Islet of Langerhans (tissue), 1 donor: ENCODE measurements at regions not wholly inside any gene's neighbourhood (a gene's known extent, or its start where the extent isn't known, plus 50 kb on each side); places are given as distances from the start of the nearest gene placed in this dataset.

Source experiments
- FAIRE-seq: peaks from one replicate; lab custom pipeline; 2011; peaks lifted over from hg19 to GRCh38; lab: Jason Lieb, UNC

DNA sequence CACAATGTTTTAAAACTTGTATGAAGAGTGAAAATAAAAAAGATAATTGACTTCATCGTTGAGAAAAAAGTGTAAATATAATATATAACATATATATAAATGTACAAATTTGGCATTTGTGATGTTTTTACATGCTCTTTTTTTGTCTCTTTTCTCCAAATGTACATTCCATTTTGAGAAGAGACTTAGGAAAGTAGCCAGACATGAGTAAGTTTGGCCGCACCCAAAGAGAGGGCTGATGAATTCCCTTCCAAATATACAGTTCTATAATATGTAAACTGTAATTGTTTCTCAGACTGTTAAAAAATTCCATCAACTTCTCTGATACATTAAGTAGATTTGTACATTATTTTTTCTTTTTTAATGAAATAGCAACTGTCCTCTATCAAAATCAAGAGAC is 193.2 kb upstream of the MAP3K1 start:
- FAIRE-seq = no peak

DNA sequence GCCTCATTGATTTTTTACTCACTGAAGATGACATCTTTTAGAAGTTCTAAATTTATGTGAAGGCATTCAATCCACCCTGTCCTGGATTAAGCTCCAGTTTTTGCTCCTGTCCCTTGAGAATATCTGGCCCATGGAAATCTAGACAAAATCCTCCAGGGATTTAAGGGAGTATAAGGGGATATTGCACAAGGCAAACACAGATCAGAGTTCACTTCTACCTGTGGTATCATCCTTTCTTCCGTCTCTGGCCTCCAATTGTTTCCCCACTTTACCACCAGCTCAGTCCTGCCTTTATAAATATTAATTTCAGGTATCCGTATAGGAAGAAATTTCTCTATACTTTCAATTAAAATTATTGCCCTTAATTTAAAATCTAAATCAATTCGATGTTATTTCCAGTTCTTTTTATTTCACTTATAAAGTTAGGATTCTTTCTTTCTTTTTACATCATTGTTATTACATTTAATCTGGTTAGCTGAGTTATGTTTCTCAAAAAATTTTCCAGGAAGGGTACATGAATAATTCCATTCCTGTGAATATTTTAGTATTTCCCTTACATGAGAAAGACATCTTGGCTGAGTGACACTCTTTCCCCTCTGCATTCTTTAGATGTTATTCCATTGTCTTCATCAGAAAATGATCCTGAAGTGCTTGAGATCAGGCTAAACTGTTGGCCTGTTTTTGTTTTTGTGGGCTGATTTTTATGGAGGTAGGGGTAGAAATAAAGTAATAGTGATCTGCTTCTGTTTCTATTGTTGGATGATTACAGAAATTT is 194.3 kb upstream of the MAP3K1 start:
- no peak for FAIRE-seq

DNA sequence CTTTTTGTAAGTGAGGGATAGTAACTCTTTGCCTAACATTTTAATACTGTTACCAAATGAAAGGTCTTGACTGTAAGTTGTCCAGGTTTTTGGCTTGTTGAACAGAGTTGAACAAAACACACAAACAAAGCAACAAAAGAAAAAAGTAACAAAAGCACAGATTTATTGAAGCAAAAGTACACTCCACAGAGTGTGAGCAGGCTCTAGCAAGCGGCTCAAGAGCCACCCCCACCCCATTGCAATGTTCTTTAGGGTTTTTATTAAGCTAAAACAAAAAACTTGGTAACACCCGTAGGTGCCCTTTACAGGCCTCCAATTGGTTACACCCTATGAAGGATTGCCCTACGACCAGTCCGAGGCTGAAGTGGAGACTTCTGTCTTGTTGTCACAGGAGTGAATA is 197.4 kb upstream of the MAP3K1 start:
- no peak for FAIRE-seq

DNA sequence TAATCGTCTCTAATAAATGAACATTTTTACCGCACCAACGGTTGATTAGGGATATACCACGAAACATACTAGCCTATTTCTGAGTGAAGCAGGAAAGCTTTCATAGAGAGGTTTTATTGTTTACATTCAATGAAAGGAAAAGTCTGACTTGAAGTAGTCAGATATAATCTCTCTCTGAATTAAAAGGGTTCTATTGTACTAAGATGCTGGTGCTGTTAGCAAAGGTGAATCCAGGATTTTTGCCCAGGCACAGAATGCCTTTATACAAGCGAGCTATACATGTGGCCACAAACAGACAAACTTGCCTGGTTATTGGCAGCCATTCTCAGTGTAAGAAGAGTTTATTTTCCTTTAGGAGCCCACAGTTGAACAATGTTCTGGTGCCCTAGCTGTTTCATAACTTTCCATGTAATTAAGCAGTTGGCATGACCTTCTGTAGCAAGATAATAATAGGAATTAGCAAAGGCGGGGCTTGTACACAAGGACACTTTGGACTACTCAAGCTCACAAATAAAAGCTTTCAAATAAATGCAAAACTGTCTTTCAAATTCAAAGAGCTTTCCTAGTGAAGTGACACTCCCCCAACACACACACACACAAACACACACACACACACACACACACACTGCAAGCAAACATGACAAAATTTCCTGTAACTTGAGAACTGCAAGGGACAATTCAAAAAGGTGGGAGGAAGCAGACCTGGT is 198.7 kb upstream of the MAP3K1 start:
- no peak for FAIRE-seq

DNA sequence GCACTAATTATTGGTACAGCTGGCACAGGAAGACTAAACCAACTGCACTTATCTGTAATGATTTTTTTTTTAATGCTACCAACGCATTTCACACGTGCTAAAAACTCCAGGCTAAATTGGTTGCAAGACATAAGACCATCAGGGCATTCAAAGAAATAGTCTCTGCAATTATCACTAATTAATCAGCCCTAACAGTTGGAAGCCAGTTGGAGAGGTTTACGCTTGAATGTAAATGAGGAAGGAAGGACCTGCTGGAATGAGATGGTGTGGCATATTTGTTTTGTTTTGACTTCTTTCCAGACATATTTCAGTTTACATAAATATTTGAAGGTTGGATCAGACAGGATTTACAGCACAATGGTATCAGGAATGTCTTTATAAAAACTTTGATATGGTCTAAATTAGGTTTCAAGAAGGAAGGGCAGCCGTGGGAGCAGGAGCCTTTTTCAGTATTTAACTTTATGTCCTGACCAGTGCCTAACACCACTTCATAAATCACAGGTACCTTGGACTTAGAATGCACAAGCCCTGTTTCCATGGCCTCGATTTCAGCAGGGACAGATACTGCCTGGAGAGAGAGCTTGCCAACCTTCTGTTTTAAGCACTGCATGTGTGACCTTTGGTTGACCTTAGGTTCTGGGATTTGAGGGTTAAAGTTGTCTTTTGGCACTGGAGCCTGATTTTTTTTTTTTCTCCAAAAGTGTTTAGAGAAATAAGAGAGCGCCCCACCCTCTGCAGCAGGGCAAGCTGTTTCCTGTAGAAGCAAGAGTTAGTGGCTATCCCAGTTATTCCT is 199.8 kb upstream of the MAP3K1 start:
- FAIRE-seq = no peak

DNA sequence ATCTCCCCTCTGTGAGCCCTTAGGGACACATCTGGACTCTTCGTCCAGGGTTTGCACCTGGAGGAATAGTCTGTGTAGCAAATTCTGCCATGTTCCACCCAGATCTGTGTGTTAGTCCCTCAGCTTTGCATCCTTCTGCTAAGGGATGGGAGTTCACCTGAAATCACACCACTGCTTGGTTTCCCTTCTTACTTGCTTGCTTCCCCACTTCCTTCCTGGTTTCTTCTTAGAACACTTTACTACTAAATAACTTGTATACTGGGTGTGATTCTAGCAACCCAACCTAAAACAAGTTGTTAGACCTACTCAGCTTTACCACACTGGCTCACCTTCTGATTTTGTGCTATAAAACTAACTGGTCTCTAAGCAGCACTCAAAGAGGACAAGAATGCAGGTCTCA is 202.6 kb upstream of the MAP3K1 start:
- no peak for FAIRE-seq

DNA sequence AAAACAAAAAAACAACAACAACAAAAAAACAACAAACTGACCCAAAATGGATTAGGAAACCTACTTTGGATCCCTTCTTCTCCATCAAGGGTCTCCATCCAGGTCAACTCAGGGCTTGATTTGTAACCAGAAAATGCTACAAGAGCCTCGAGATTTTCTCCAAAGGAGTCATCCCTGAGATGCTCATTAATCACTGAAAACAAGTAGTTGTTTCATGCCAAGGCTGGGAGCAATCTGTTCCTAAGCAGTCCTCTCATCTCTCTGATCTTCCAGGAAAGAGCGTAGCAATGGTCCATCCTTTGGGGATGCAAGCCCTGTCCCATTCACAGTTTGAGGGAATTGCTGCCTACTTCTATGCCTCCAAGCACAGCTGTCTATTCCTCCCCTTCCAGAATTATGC is 203.0 kb upstream of the MAP3K1 start:
- FAIRE-seq = no peak

DNA sequence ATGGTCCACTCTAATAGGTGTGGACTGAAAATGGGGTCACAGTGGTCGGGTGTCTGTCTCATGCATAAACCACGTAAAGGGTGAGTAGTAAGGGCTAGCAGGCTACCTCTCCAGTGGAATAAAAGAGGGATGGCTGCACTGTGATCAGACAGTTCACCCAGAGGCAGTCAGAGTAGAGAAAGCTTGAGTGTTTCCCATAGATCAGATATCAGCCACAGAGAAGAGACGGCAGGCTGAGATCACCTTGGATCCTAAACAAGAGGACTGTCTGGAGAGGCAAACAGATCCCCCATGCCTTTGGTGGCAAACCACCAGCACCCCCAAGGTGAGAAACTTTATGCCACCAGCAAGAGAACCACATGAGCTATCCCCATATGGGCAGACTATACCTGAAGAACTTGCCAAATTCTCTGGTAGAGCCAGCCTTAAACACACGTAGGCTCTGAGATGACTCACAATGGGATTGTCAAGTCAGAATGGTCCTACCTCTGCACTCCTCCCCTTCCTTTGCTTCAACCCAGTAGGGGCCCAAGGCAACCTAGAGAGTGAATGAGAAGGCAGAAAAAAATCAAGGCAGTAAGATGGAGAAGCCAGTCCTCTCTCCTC is 205.2 kb upstream of the MAP3K1 start:
- FAIRE-seq = no peak

DNA sequence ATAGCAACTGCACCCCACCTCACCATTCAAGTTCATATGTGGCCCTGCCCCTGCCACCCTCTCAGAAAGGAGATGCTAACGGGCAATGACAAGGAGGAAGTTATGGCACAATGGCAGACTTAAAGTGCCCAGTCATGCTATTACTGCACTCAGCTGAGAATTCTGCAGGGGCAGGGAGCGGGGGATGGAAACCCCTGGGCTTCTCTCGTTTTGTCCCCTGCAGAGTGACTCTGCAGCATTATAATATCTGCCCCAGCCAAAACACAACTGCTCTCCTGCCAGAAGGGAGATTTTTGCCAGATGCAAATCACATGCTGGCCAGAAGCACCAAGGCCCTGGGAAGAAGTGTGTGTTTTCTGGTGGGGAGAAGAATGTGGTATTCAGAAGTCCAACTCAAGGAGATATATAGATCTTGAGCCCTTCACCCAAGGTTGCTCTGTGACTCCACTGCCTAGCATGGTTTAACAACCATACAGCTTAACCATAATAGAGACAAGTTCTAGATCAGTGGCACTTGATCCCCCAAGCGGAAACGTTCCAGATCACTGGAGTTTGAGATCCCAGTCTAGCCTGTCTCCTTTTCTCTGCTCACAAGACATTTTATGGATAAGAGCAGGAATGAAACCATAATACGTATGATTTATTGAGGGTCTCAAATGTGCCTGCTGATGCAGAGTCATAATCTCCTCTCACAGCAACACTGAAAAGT is 207.0 kb upstream of the MAP3K1 start:
- no peak for FAIRE-seq

DNA sequence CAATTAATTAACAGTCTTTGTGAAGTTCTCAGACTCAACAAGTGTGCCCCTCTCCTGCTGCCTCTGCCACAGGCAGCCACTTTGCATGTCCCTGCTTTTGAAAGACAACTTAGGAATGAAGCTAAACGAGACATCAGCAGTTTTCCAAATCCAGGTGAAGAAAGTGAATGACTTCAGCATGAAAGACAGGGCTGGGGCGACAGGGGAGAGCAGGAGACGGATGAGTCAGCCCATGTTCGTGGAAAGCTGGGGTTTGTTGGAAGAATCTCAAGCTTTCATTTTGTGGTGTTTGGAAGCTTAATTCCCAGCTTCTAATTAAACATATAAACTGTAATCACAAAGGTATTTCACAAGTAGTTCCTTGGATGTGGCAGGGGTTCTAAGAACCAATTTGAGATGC is 207.8 kb upstream of the MAP3K1 start:
- no peak for FAIRE-seq

DNA sequence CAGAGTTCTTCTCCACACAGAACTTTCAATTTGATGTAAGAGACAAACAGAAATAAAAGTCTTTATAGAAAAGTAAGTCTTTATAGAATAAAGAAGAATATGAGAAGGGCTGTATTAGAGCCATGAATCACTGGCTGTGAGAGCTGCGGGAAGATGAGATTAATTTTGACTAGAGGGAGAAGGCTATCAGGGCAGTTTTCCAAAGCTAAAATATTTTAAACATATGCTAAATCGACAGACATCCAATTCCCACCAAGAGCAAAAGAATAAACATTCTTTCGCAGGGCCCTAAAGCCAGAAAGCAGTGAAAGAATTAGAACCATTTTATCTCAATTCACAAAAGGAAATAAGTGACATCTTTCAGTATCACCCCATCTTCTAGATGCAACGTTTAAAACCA is 208.3 kb upstream of the MAP3K1 start:
- no peak for FAIRE-seq

DNA sequence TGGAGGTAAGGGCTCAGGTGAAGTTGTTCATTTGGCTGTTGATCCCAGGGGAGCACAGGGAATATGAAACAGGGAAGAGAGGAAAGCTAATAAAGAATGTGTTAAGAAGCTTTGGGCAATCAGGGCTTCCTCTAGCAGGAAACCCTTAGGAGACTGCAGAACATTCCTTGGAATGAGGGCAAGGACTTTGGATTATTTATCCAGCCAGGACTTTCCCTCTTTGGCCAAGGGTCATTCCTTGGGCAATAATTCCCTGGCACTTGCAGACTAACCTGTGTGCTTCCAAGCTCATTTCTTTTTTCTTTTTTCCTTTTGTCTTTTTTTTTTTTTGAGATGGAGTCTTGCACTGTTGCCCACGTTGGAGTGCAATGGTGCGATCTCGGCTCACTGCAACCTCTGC is 209.2 kb upstream of the MAP3K1 start:
- no peak for FAIRE-seq

DNA sequence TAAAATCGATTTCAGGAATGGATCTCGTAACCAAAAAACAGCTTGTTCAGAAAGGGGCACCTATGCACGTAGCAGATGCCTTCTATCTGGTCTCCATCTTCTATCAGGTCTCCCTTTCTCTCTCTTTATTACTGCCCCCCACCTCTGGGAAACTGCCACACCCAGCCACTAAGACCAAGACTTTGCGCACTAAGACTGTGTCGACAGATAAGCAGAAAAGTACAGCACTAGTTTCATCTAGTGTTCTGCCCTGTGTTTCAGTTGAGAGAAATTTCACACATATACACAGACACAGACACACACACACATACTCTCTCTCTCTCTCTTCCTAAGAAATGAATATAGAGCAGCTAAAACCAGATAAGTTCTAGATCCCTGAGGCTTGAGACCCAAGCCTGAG is 210.1 kb upstream of the MAP3K1 start:
- FAIRE-seq = no peak

DNA sequence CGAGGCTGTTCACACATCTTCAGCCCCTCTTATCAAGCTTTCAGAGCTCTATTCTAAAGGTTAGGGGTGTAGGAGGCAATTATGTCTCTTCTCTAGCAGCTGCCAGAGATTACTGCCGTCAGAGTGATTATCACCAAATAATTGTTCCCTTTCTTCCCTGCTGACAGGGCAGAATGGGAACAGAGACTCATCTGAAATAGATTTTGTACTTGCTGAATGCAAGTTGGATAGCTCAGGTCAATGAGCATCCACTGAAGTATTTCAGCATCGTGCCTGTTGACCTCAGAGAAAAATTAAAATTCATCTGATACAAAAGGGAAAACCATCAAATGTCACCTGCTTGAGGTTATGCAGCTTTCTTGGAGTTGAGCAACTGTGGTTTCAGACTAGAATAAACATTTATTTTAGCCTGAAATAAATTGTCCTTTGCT is 213.7 kb upstream of the MAP3K1 start:
- FAIRE-seq = no peak

DNA sequence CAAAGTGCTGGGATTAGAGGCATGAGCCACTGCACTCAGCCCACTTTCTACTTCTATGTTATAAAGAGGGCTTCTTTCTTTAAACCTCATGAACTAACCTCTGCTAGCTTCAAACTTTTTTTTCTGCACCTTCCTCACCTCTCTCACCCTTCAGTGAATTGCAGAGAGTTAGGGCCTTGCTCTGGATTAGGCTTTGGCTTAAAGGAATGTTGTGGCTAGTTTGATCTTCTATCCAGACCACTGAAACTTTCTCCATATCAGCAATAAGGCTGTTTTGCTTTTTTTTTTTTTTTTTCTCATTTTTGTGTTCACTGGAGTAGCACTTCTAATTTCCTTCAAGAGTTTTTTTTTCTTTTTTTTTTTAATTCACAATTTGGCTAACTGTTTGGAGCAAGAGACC is 216.4 kb upstream of the MAP3K1 start:
- FAIRE-seq = no peak

DNA sequence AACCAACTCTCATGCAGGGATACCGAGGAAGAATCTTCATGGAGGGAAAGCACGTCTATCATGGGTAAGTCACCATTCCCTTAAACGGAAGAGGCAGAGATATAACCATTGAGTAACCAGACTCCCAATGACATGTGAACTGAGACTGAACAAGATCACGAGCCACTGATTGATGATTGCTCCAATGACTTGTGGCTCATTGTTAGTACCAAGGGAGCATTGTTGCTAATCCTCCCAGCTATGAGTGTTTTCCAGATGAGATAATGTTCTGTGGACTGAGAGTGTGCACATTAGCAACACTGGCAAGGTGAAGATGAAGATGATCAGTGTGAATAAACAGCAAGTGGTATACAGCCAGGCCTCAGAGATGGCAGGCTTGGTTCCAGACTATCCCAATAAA is 219.2 kb upstream of the MAP3K1 start:
- FAIRE-seq = no peak

DNA sequence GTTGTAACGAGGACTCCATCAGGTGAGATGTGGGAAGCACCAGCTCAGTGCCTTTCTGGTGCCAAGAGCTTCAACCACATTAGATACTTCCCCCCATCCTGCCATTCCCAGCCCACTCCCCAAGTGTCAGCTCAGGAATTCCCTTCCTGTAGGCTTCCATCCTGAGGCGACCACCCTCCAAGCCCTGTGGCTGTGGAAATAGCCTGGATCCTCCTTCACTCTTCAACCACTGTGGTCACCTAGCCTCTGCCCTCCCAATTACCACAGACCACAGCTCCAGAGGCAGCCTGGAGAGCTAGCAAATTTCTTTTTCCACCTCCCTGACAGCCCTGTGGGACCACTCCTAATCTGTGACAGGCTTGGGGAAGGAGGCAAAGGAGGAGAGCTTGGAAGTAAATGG is 219.8 kb upstream of the MAP3K1 start:
- no peak for FAIRE-seq

DNA sequence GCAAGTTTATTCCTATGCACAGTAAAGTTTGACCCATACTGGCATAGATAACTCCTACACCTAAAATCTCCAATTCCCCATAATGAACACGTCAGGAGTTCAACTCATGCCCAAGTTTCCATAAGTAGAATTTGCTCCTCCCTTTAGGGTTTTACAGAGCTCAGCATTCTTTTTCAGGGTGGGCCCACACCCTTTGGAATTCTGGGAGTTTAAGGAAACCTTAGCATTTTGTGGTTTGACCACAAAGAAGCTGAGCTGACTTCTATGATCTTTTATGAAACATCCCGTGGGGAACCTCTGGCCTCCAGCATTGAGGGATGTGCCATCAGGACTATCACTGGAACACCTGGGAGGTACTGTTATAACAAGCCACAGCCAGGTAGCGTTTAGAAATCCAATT is 220.6 kb upstream of the MAP3K1 start:
- no peak for FAIRE-seq

DNA sequence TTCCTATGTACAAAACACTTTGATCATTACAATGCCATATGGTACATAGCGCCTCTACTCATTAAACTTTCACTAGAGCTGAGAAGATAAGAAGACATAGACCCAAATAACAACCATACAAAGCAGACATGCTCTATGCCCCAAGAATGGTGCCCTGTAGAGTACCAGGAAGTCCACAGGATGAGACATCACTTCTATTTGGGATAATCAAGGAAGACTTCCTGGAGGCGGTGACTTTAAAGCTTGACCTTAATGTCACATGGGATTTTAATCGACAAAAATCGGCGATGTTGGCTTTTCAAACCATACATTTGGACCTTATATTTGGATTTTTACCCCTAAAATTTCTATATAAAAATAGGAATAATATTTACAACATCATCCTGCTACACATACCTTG is 224.3 kb upstream of the MAP3K1 start:
- no peak for FAIRE-seq

DNA sequence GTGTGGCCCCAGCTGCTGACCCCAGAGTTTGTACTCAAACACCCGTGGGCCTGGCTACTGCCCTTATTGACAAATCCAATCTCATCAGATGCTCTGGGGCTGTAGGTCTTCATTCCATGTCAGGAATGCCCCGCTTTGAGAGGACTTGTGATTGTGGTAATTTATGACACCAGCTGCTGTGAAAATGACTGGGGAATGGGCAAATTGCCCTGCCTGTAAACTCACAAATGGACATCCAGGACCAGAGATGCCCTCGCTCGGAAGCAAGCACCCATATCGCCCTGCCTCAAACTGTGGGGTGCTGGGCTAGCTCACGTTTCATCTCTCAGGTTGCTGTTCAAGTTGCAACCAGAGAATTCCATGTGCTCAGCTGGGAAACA is 225.9 kb upstream of the MAP3K1 start:
- no peak for FAIRE-seq

DNA sequence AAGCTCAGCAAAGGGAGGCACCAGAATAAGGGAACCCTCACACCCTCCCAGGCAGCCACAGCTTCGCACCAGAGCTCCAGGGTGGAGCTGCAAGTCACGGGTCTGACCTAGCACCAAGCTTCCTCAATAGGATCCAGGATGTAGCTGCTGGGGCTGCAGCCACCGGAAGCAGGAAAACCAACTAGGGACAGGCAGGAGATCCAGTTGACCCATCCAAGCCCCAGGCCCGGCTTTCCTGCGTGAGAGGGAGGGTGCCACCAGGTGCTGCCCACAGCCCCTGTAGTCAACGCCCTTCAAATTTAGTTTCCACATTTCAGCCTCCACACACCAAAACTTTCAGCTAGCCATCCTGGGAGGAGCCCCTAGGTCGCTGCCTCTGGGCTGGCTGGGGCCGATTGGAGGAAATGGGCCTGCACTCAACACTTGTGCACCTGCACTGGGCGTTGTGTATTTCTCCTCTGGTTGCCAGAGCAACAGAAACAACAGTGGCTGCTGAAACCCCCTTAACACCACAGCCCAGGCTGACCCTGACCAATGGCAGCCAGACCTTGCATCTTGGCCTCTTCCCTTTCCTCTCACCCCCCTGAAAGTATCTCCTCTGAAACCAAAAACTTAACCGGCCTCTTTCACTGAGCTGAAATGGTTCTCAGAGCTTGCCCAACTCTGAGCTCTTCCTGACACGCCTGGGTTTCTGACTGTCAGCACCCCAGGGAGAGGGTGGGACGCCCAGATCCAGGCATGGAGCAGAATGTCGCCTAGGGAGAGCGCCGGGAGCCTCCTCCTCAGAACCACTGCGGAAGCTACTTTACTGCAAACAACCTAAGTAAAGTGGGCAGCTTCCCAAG is 226.5 kb upstream of the MAP3K1 start:
- FAIRE-seq = no peak
